GM12875 (cell line): ENCODE measurements at regions not wholly inside any gene's neighbourhood (a gene's known extent, or its start where the extent isn't known, plus 50 kb on each side); places are given as distances from the start of the nearest gene placed in this dataset.

ENCODE experiments used
- H3K4me3 ChIP-seq: one replicate; pipeline ENCODE4 v1.5.1; 2011; ENCODE audit warnings: low read depth, low read length, control low read depth
- TF ChIP-seq, protein P1 (sequence below): IDR thresholded peaks from 2 replicates; pipeline ENCODE4 v1.5.1; 2011; ENCODE audit warnings: low read depth, mild to moderate bottlenecking, control low read depth, inconsistent platforms, low read length, moderate library complexity, borderline replicate concordance; ENCODE audit not compliant: insufficient read depth

DNA sequence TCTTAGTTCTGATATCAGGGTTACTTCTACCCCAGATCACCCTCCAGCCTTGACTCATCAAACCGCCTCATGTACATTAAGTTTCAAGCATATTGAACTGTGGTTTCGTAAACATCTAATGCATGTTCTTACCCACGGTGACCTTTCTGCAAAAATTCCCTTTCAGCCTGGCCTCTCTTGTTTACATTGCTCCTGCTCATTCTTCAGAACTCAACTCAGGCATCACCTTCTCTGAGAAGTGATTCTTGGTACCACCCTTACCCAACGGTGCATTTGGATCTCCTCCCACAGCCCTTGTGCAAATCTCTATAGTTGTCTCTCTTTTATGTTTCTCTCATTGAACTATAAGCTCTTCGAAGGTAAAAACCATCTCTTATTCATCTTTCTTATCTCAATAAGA, 503.1 kb upstream of the PKDCC start:
- TF ChIP-seq, protein P1, sequence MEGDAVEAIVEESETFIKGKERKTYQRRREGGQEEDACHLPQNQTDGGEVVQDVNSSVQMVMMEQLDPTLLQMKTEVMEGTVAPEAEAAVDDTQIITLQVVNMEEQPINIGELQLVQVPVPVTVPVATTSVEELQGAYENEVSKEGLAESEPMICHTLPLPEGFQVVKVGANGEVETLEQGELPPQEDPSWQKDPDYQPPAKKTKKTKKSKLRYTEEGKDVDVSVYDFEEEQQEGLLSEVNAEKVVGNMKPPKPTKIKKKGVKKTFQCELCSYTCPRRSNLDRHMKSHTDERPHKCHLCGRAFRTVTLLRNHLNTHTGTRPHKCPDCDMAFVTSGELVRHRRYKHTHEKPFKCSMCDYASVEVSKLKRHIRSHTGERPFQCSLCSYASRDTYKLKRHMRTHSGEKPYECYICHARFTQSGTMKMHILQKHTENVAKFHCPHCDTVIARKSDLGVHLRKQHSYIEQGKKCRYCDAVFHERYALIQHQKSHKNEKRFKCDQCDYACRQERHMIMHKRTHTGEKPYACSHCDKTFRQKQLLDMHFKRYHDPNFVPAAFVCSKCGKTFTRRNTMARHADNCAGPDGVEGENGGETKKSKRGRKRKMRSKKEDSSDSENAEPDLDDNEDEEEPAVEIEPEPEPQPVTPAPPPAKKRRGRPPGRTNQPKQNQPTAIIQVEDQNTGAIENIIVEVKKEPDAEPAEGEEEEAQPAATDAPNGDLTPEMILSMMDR = no peak
- no peak overlapping the region for H3K4me3 ChIP-seq

DNA sequence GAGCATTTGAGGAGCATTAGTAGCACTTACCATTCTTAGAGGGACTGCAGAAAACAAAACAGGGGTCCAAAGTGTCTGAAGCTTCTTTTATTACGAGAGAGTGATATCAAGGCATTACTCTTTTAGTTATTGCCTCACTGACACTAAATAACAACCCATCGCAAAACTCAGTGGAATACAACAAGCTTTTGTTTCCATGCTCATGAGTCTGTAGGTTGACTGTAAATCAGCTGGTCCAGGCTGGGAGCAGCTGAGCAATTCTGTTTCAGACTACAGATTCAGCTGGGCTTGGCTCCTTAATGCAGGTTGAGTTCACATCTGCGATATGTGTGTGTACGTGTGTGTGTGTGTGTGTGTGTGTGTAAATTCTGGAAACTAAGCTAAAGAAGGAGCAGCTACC, 501.8 kb upstream of the PKDCC start:
- H3K4me3 ChIP-seq = no peak overlapping the region
- TF ChIP-seq, protein P1 = no peak

DNA sequence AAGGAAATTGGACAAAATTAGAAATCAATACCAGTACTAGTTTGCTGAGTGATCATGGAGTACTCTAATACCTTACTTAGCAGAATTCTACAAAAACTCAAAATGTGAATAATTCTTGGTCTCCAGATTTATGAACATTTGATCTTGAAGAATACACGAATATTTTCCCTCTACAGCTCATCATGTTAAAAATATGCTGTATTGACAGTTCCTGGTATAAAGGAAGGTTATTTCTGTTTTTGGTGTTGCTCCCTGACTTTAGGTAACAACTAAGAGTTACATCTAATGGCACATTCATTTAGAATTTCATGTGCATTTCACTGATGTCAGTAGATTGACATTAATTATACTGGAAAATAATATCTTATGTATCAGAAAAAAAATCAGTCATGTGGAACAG, 479.2 kb upstream of the PKDCC start:
- no peak overlapping the region for H3K4me3 ChIP-seq
- TF ChIP-seq, protein P1 = no peak

DNA sequence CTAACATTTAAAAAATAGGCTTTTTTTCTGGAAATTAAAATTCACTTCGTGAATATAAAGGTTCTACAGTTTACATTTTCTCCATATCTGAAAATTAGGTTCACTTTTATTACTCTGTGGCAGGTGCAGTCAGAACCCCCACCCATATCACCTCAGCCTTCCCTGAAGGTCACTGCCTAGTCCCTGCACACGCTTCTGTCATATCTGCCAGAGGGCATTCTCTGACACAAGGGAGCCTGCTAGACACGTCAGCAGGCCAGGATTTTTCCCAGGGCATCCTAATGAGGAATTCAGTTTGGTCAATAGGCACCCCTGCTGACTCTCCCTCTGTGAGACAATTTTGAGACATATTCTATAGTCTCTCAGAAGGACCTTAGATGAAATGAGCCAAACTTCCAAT, 475.7 kb upstream of the PKDCC start:
- no peak overlapping the region for H3K4me3 ChIP-seq
- TF ChIP-seq, protein P1 = no peak

DNA sequence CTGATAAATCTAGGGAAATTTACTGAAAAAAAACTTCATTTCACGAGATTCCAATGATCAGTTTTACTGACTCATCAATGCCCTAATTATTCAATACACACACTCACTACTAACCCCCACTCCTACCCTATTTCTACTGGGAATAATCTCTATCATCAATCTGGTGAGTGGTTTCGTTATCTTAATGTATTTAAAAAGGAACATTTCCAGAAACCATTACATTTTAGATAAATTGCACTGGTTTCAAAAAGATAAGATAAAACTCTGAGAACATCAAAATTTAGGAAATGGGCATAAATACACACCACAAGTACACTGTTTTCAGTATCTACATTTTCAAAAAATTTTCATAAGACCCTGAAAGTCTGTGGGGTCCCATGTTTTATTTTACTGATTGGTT, 471.4 kb upstream of the PKDCC start:
- TF ChIP-seq, protein P1 = no peak
- no peak overlapping the region for H3K4me3 ChIP-seq

DNA sequence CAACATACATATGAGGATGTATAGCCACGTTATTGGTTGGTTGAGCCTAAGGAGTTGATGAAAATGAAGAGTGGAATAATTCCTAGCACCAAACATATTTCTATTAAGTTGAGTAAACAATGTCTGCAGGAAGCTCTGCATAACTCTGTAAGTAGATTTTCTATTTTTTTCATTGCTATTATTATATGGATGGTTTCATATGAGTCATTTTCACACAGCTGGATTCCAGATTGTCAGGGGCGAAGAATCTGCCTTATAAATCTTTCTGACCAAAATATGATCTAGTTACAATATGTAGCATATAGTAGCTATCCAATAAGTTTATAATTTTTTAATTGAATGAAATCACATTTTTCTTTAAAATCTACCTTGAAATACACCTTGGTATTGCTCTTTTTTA, 468.0 kb upstream of the PKDCC start:
- TF ChIP-seq, protein P1 = no peak
- H3K4me3 ChIP-seq = no peak overlapping the region

DNA sequence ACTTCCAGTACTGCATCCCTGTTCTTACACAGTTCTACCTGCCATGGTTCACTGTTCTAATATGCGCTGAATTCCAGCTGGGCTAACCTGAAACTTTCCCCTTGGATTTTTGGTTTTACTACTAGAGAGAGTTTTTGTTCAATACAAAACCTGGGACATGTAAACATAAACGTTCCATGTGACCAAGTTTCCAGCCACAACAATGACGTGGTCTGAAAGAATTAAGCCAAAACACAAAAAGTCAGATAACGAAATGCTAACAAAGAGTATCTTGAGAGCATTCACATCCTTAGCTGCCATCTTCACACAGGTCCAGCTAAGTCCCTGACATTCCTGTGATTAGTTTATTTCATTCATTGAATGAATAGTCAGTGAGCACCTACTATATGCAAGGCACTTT, 467.0 kb upstream of the PKDCC start:
- no peak overlapping the region for H3K4me3 ChIP-seq
- TF ChIP-seq, protein P1 = no peak
